ENCODE measurements at regions not wholly inside any gene's neighbourhood (a gene's known extent, or its start where the extent isn't known, plus 50 kb on each side); places are given as distances from the start of the nearest gene placed in this dataset.

GRCh38 chr12:39124768-39125167 is 219.4 kb upstream of the CPNE8 start:
- no peak for ATAC-seq

GRCh38 chr12:39123580-39124253 is 218.3 kb upstream of the CPNE8 start:
- no peak for ATAC-seq

GRCh38 chr12:39122562-39123204 is 217.3 kb upstream of the CPNE8 start:
- no peak for ATAC-seq

GRCh38 chr12:39116861-39117260 is 211.5 kb upstream of the CPNE8 start:
- no peak for ATAC-seq

GRCh38 chr12:39112064-39112463 is 206.7 kb upstream of the CPNE8 start:
- ATAC-seq, result no peak

- ATAC-seq, result no peak
These were observed 199.7 kb upstream of the CPNE8 start for GRCh38 chr12:39105111-39105510.

- ATAC-seq, result peak; percentile 53 to 60
These were observed 198.3 kb upstream of the CPNE8 start for GRCh38 chr12:39103552-39104165.

- ATAC-seq, result no peak
These were observed 197.3 kb upstream of the CPNE8 start for GRCh38 chr12:39102474-39103209.

- no peak for ATAC-seq
These were observed 190.4 kb upstream of the CPNE8 start for GRCh38 chr12:39095636-39096330.

GRCh38 chr12:39081910-39082309 is 176.5 kb upstream of the CPNE8 start:
- ATAC-seq, result no peak

- ATAC-seq, result no peak
These were observed 171.8 kb upstream of the CPNE8 start for GRCh38 chr12:39077226-39077625.

- ATAC-seq, result no peak
These were observed 168.7 kb upstream of the CPNE8 start for GRCh38 chr12:39074063-39074462.

- ATAC-seq, result no peak
These were observed 167.3 kb upstream of the CPNE8 start for GRCh38 chr12:39072658-39073057.

GRCh38 chr12:39071611-39072010 is 166.2 kb upstream of the CPNE8 start:
- ATAC-seq, result no peak

GRCh38 chr12:39070775-39071174 is 165.4 kb upstream of the CPNE8 start:
- ATAC-seq, result no peak

- ATAC-seq, result no peak
These were observed 160.1 kb upstream of the CPNE8 start for GRCh38 chr12:39065455-39065854.

- no peak for ATAC-seq
These were observed 159.3 kb upstream of the CPNE8 start for GRCh38 chr12:39064708-39065107.

- no peak for ATAC-seq
These were observed 157.0 kb upstream of the CPNE8 start for GRCh38 chr12:39062266-39062996.

GRCh38 chr12:39061576-39061975 is 156.2 kb upstream of the CPNE8 start:
- no peak for ATAC-seq

GRCh38 chr12:39048395-39048794 is 143.0 kb upstream of the CPNE8 start:
- no peak for ATAC-seq

- no peak for ATAC-seq
These were observed 142.3 kb upstream of the CPNE8 start for GRCh38 chr12:39047539-39048262.

All from activated CD4-positive, CD25-positive, alpha-beta regulatory T cell treated with anti-CD3 and anti-CD28 coated beads, Interleukin-2, amount 50 U/mL, for 24 hours (primary cell).